HG02588 (cell line): ENCODE measurements at regions not wholly inside any gene's neighbourhood (a gene's known extent, or its start where the extent isn't known, plus 50 kb on each side); places are given as distances from the start of the nearest gene placed in this dataset.

Experiments used
- ATAC-seq: cut with Tn5 transposase; IDR thresholded peaks from one replicate; pipeline ENCODE4 v1.9.1; 2021; ENCODE audit warnings: mild to moderate bottlenecking, moderate library complexity; ENCODE audit not compliant: unreplicated experiment

DNA sequence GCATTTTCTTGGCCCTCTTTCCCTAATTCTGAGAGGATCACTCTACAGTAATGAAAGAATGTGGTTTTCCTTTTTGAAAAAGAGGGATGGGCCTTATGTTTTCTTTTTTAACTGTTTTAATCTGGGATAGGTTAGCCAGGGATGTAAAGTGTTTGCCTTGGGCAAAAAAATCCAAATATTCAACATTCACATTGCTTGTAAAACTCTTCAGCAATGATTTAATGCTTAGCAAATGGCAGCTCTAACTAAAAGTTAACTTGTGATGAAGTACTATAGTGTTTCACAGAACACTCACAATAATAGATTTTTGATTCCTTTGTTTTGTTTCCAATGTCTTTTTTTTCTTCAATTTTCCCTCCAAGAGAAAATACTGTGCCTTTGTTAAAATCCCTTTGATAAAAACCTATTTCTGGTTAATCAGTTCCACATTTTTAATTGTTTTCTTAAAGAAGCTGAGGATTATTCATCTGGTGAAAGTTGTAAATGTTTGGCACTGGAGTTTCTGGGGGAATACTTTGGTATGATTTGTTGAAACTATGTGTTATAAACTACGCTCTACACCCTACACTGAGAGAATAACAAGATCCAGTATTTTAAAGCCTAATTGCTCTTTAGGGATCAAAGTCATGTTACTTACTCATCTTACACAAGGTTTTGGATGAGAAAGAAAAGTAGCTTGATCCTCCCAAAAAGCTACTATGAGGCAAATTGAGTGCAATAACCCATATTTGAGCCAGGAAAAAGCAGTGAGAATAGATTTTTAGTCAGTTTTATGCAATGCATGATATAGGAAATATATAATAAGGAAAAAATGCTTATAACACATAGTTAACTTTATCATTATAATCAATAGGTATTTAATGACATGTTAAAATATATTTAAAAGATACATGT is 335.8 kb downstream of the EPHA7 start:
- ATAC-seq, result no peak

DNA sequence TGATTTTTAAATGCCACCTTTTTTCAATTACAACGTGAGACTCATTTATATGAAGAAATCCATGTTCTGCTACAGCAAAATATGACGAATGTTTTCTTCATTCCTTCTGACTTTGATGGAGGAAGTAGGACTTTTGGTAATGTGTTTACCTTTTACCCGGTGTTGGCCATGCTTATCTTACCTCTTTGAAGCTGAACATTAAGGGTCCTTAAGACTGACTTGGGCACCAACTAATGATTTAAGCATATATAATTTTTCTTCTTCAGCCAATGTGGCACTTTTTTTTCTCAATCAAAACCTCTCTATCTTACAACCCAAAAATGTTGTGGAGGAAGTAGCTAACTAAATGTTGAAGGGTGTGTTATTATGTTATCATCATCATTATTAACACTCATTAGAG is 337.5 kb downstream of the EPHA7 start:
- ATAC-seq, result no peak

DNA sequence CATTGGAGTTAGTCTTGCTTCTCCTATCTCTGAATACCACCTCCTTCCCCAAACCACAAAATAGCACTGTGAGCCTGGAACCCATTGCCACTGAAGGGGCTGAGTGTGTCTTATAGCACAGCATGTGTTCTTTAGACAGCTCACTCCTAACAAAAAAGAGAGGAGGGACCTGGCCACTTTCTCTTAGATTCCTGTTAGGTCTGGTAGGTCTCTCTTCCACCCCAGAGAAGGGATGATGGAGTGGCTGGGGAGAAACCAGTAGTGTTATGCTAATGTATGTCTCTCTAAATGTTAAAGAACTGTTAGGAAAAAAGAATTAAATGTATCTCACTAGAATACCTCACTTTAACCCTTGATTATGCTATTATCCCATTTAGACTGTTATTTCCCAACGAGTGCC is 340.3 kb downstream of the EPHA7 start:
- no peak for ATAC-seq

DNA sequence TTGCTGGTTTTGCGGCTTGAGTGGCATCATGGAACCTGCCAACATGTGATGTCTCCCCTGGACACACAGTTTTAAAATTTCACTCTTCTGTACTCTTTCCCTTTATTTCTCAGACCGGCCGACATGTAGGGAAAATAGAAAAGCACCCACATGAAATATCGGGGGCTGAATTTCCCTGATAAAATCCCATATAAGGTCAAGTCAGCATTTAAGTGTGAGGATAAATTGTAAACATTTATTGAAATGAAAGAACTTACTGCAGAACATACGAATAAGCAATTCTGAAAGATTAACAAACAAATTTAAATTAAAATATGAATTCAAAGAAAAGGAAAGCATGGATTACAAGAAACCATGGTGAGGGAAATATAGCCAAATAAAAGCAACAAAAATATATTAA is 345.5 kb downstream of the EPHA7 start:
- ATAC-seq, result no peak

- no peak for ATAC-seq
Measured at GRCh38 chr6:93069856-93070255, 349.5 kb downstream of the EPHA7 start.

GRCh38 chr6:93059911-93060310 is 359.4 kb downstream of the EPHA7 start:
- no peak for ATAC-seq

DNA sequence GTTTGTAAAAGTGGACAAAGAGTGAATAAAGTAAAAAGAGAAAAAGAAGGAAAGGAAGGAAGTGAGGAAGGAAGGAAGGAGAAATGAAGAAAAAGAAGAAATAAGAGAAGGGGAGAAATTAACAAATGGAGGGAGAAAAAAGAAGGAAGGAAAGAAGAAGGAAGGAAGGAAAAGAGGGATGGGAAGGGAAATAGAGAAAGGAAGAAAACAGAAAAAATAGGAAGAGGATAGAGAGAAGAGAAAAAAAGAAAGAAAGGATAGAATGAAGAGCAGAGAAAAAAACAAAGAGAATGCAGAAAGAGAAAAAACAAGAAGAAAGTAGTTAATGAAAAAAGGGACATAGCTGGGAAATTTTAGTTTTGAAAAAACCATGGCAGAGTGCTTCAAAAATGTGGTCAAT is 361.8 kb downstream of the EPHA7 start:
- ATAC-seq, result no peak

DNA sequence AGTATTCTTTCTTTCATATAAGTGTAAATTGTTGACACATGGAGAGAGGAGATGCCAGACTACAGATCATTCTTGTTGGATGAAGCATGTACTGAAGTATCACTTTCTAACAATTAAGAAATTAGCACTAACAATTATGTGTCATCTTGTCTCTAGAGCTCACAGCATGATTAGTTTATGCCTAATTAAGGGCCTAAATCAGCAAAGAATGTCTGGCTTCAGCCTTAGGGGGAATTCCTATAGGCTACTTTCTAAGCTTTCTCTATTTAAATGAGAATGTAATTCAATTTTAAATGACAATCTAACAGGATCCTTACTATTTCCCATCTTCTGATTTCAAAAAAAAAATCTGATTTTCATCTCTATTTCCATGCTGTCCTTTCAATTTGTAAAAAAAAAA is 371.0 kb downstream of the EPHA7 start:
- ATAC-seq, result no peak

GRCh38 chr6:93047033-93047432 is 372.3 kb downstream of the EPHA7 start:
- ATAC-seq, result no peak

- no peak for ATAC-seq
Measured at GRCh38 chr6:93045156-93045555, 374.2 kb downstream of the EPHA7 start.

DNA sequence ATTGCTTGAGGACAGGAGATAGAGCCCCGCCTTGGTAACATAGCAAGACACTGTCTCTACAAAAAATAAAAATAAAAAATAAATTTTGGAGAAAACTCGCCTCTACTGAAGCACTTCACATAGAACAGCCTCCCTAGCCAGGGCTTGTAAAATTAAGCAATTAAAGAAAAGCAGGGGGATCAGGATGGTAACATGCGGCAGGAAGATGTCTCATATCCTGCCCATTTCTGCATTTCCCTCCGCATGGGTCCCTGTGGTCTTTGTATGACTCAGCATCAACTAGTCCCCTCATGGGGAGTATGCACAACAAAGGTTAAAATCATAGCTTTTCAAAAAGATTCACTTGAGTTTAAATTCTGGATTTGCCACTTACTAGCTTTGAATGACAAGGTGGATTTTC is 379.0 kb downstream of the EPHA7 start:
- no peak for ATAC-seq

DNA sequence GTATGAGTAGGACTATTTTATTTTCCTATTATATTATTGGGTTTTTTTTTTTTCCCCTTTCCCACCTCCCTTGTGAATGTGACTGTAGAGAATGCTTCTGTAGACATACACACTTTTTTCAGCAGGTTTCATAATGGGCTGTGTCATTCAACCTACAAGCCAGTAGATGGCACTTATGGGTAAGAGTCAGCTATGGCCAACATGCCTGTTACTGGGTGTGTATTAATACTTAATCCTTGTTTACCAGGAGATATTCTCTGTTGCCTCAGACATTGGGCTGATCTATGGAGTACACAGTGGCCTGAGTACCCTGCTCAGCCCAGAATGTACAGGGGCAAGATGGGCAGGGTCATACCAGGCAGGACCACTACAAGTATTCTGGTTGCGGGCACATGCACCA is 382.5 kb downstream of the EPHA7 start:
- ATAC-seq, result no peak

DNA sequence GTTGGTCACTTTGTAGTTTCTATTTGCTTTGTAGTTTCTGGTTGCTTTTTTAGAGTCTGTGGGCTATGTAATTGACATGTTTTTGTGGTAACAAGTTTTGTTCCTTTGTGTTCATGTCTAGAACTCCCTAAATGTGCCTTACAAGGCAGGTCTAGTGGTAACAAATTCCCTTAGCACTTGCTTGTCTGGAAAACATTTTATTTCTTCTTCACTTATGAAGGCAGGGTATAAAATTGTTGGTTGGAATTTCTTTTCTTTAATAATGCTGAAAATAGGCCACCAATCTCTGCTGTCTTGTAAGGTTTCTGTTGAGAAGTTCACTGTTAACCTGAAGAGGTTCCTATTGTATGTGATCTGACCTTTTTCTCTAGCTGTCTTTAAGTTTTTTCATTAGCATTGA is 383.6 kb downstream of the EPHA7 start:
- ATAC-seq, result no peak

- no peak for ATAC-seq
Measured at GRCh38 chr6:93021235-93021915, 398.0 kb downstream of the EPHA7 start.

DNA sequence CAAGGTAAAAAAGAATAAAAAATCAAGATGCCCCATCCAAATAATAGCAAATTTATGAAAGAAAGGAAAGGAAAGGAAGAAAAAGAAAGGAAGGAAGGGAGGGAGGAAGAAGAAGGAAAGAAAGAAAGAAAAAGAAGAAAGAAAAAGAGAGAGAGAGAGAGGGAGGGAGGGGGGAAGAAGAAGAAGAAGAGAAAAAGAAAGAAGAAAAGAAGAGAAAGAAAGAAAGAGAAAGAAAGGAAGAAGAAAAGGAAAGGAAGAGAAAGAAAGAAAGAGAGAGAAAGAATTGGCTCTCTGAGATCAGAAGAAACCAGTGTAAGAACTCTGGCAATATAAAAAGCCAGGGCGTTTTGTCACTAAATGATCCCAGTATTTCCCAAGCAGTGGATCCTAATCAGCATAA is 401.7 kb downstream of the EPHA7 start:
- ATAC-seq, result no peak

- ATAC-seq, result no peak
Measured at GRCh38 chr6:93017213-93017612, 402.1 kb downstream of the EPHA7 start.

GRCh38 chr6:93013054-93013453 is 406.3 kb downstream of the EPHA7 start:
- ATAC-seq, result no peak

GRCh38 chr6:93008375-93008774 is 411.0 kb downstream of the EPHA7 start:
- ATAC-seq, result no peak

- no peak for ATAC-seq
Measured at GRCh38 chr6:92989656-92990055, 429.7 kb downstream of the EPHA7 start.

- no peak for ATAC-seq
Measured at GRCh38 chr6:92979281-92979680, 440.1 kb downstream of the EPHA7 start.

GRCh38 chr6:92977018-92977417 is 442.3 kb downstream of the EPHA7 start:
- ATAC-seq, result no peak

DNA sequence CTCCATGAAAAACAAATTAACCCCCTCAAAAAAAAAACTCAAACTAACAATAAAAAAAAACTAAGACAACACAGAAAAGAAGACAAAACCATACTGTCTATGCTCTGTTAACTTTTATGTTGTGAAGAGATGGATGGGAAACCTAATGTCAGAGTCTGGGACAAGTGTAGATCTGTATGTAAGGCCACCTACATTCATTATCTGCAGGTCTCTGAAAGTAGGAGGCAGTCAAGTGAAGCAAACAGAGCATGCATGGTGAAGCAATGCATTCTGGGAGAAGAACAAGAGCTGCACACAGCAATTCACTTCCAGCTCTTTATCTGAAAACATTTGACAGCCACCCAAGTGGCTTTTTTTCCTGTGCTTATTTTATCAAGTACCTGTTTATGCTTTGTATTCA is 452.0 kb downstream of the EPHA7 start:
- ATAC-seq, result no peak
